ENCODE measurements at regions not wholly inside any gene's neighbourhood (a gene's known extent, or its start where the extent isn't known, plus 50 kb on each side); places are given as distances from the start of the nearest gene placed in this dataset.

GRCh38 chr2:78780864-78781583 is 244.5 kb upstream of the REG3G start:
- no peak for DNase-seq (ENCODE audit: low read depth)
- TF ChIP-seq, protein P1, sequence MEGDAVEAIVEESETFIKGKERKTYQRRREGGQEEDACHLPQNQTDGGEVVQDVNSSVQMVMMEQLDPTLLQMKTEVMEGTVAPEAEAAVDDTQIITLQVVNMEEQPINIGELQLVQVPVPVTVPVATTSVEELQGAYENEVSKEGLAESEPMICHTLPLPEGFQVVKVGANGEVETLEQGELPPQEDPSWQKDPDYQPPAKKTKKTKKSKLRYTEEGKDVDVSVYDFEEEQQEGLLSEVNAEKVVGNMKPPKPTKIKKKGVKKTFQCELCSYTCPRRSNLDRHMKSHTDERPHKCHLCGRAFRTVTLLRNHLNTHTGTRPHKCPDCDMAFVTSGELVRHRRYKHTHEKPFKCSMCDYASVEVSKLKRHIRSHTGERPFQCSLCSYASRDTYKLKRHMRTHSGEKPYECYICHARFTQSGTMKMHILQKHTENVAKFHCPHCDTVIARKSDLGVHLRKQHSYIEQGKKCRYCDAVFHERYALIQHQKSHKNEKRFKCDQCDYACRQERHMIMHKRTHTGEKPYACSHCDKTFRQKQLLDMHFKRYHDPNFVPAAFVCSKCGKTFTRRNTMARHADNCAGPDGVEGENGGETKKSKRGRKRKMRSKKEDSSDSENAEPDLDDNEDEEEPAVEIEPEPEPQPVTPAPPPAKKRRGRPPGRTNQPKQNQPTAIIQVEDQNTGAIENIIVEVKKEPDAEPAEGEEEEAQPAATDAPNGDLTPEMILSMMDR (conservative IDR thresholded peaks at IDR 0.05; ENCODE audit: low read depth, low read length), result no peak
- peak overlapping the region; percentile 16 for H3K4me3 ChIP-seq (ENCODE audit: low read length)

GRCh38 chr2:78782196-78782595 is 243.3 kb upstream of the REG3G start:
- no peak for DNase-seq (ENCODE audit: low read depth)
- TF ChIP-seq, protein P1 (conservative IDR thresholded peaks at IDR 0.05; ENCODE audit: low read depth, low read length), result peak; percentile 10

GRCh38 chr2:78811955-78812610 is 213.4 kb upstream of the REG3G start:
- H3K4me3 ChIP-seq (ENCODE audit: low read length), result no peak overlapping the region
- DNase-seq (ENCODE audit: low read depth), result no peak

More at GRCh38 chr2:78782196-78782595, 243.3 kb upstream of the REG3G start:
- H3K4me3 ChIP-seq (ENCODE audit: low read length), result no peak overlapping the region

DNA sequence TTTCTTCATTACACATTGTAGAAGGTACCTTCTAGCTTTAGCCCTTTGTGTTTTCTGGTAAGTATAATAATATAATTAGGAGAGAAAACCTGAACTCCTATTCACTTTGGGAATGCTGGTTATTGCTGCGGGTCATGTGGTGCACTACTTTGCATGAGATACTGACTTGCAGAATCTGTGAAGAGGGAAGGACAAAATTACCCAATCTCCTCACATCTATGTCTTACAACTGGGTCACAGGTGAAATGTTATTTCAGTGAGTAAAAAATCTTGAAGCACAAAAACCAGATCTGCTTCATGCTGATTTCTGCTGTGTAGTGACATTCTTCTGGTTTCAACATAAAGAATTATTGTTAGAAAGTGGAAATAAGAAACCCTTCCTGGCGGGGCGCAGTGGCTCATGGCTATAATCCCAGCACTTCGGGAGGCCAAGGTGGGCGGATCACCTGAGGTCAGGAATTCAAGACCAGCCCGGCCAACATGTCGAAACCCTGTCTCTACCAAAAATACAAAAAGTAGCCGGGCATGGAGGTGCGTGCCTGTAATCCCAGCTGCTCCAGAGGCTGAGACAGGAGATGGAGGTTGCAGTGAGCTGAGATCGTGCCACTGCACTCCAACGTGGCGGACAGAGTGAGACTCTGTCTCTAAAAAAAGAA is 211.0 kb upstream of the REG3G start:
- TF ChIP-seq, protein P1 (conservative IDR thresholded peaks at IDR 0.05; ENCODE audit: low read depth, low read length), result no peak
- no peak overlapping the region for H3K4me3 ChIP-seq (ENCODE audit: low read length)
- DNase-seq (ENCODE audit: low read depth), result no peak

More at GRCh38 chr2:78811955-78812610, 213.4 kb upstream of the REG3G start:
- TF ChIP-seq, protein P1 (conservative IDR thresholded peaks at IDR 0.05; ENCODE audit: low read depth, low read length), result no peak

DNA sequence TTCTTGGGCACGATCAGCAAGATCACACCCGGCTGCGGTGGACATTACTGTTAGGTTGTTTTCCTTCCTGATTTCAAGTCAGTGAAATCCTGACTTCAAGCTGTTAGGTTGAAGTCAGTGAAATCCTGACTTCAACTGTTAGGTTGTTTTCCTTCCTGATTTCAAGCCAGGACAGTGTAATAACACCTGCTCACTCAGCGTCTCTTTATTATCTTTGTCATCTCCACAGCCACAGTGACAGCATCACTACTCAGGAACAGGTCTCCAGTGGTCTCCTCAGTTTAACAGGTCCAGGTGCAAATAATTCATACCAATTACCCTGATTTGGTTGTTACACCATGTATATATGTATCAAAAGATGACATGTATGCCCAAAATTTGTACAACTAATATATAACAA is 208.1 kb upstream of the REG3G start:
- TF ChIP-seq, protein P1 (conservative IDR thresholded peaks at IDR 0.05; ENCODE audit: low read depth, low read length), result no peak
- H3K4me3 ChIP-seq (ENCODE audit: low read length), result no peak overlapping the region
- DNase-seq (ENCODE audit: low read depth), result no peak

- TF ChIP-seq, protein P1 (conservative IDR thresholded peaks at IDR 0.05; ENCODE audit: low read depth, low read length), result no peak
- no peak overlapping the region for H3K4me3 ChIP-seq (ENCODE audit: low read length)
- DNase-seq (ENCODE audit: low read depth), result no peak
These were observed 193.0 kb upstream of the REG3G start for GRCh38 chr2:78832481-78832880.
